Fibroblast of lung (primary cell): ENCODE measurements at regions not wholly inside any gene's neighbourhood (a gene's known extent, or its start where the extent isn't known, plus 50 kb on each side); places are given as distances from the start of the nearest gene placed in this dataset.

Experiments used
- EZH2 ChIP-seq: IDR thresholded peaks from 2 replicates; pipeline ENCODE4 v1.5.1; 2012; ENCODE audit warnings: low read length, control low read depth, mild to moderate bottlenecking; ENCODE audit errors: missing control alignments
- TF ChIP-seq, protein P1 (sequence below), 2 donors: IDR thresholded peaks in 1 of 2; conservative IDR thresholded peaks in 1 of 2; 1 replicate in 1 of 2; 2 replicates in 1 of 2; pipeline ENCODE4 v1.5.1; 2011 to 2012; ENCODE audit warnings: low read length in 2 of 2, control low read depth in 1 of 2, inconsistent platforms in 1 of 2, low read depth in 1 of 2, mild to moderate bottlenecking in 1 of 2

DNA sequence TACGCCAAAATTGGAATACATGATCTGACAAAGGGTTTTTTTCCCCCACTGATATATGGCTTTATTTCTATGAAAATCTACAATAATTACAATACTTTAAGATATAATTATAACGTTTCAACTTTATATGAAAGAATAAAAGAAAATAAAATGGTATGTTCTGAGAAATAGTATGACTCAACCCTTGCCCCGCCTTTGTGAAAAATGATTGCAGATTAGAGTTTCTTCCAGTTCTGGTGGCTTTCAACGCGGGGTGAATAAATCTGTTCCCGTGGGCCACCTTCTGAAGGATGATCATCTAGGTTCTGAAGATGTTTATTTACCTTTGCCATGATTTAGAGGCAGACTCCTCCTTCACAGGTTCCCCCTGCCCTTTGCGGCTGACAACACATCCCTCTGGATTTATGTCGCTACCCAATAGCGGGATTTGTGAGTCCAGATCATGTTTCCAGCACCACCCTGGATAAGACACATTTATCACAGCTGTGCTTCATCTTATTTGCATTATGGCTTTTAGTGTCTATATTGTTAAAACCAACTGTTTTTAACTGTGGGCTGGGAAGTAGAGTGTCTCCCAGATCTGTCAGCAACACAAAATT is 607.0 kb upstream of the KIRREL3 start:
- no peak for TF ChIP-seq EZH2
- TF ChIP-seq, protein P1, sequence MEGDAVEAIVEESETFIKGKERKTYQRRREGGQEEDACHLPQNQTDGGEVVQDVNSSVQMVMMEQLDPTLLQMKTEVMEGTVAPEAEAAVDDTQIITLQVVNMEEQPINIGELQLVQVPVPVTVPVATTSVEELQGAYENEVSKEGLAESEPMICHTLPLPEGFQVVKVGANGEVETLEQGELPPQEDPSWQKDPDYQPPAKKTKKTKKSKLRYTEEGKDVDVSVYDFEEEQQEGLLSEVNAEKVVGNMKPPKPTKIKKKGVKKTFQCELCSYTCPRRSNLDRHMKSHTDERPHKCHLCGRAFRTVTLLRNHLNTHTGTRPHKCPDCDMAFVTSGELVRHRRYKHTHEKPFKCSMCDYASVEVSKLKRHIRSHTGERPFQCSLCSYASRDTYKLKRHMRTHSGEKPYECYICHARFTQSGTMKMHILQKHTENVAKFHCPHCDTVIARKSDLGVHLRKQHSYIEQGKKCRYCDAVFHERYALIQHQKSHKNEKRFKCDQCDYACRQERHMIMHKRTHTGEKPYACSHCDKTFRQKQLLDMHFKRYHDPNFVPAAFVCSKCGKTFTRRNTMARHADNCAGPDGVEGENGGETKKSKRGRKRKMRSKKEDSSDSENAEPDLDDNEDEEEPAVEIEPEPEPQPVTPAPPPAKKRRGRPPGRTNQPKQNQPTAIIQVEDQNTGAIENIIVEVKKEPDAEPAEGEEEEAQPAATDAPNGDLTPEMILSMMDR (conservative IDR thresholded peaks at IDR 0.05 in 1 of 2, IDR thresholded peaks at IDR 0.05 in 1 of 2; ENCODE audit: low read depth in 1 of 2, low read length in 2 of 2), result no peak
